Rectal smooth muscle tissue (tissue), 1 donor: ENCODE measurements at regions not wholly inside any gene's neighbourhood (a gene's known extent, or its start where the extent isn't known, plus 50 kb on each side); places are given as distances from the start of the nearest gene placed in this dataset.

ENCODE experiments used
- H3K27ac ChIP-seq: one replicate; pipeline ENCODE4 v1.7.0; 2013; ENCODE audit warnings: low read depth, low read length, inconsistent platforms
- H3K27me3 ChIP-seq: one replicate; pipeline ENCODE4 v1.7.0; 2013; ENCODE audit warnings: low read length; ENCODE audit not compliant: control insufficient read depth, insufficient read depth
- H3K36me3 ChIP-seq: one replicate; pipeline ENCODE4 v1.7.0; 2013; ENCODE audit warnings: low read length; ENCODE audit not compliant: control insufficient read depth, insufficient read depth
- H3K4me1 ChIP-seq: one replicate; pipeline ENCODE4 v1.7.0; 2013; ENCODE audit warnings: low read length; ENCODE audit not compliant: control insufficient read depth, insufficient read depth
- H3K4me3 ChIP-seq: one replicate; pipeline ENCODE4 v1.7.0; 2013; ENCODE audit warnings: low read length
- H3K9ac ChIP-seq: one replicate; pipeline ENCODE4 v1.7.0; 2013; ENCODE audit warnings: low read length

- H3K36me3 ChIP-seq = no peaks in the 10 kb centered on the region
- H3K27me3 ChIP-seq = no peaks in the 10 kb centered on the region
- H3K9ac ChIP-seq = no peak overlapping the region
- no peak overlapping the region for H3K4me3 ChIP-seq
- H3K27ac ChIP-seq = no peak overlapping the region
- H3K4me1 ChIP-seq = peaks cover 9% of the 10 kb centered on the region
Observed at GRCh38 chr2:42108852-42109251, 60.3 kb upstream of the EML4 start.

- Histone ChIP-seq H3K27me3 (no peaks in the 10 kb centered on the region), H3K4me3 (no peak overlapping the region), H3K36me3 (no peaks in the 10 kb centered on the region), H3K4me1 (peaks cover 9% of the 10 kb centered on the region), H3K27ac (no peak overlapping the region), H3K9ac (no peak overlapping the region)
Observed at GRCh38 chr2:42109959-42110640, 59.1 kb upstream of the EML4 start.

GRCh38 chr2:42110641-42111322 lies 58.4 kb upstream of the EML4 start:
- no peaks in the 10 kb centered on the region for H3K27me3 ChIP-seq
- peaks cover 9% of the 10 kb centered on the region for H3K4me1 ChIP-seq
- H3K36me3 ChIP-seq = no peaks in the 10 kb centered on the region
- H3K4me3 ChIP-seq = no peak overlapping the region
- no peak overlapping the region for H3K9ac ChIP-seq
- no peak overlapping the region for H3K27ac ChIP-seq

- Histone ChIP-seq H3K27ac (no peak overlapping the region), H3K4me3 (no peak overlapping the region), H3K27me3 (no peaks in the 10 kb centered on the region), H3K9ac (no peak overlapping the region), H3K36me3 (no peaks in the 10 kb centered on the region), H3K4me1 (peaks cover 13% of the 10 kb centered on the region)
Observed at GRCh38 chr2:42112418-42112817, 56.7 kb upstream of the EML4 start.

GRCh38 chr2:42113452-42113851 lies 55.7 kb upstream of the EML4 start:
- H3K9ac ChIP-seq = no peak overlapping the region
- H3K27me3 ChIP-seq = no peaks in the 10 kb centered on the region
- H3K36me3 ChIP-seq = no peaks in the 10 kb centered on the region
- H3K4me1 ChIP-seq = peaks cover 18% of the 10 kb centered on the region
- no peak overlapping the region for H3K4me3 ChIP-seq
- no peak overlapping the region for H3K27ac ChIP-seq

- Histone ChIP-seq H3K9ac (no peak overlapping the region), H3K4me1 (peaks cover 18% of the 10 kb centered on the region), H3K4me3 (no peak overlapping the region), H3K27ac (no peak overlapping the region), H3K36me3 (no peaks in the 10 kb centered on the region), H3K27me3 (no peaks in the 10 kb centered on the region)
Observed at GRCh38 chr2:42114091-42114490, 55.1 kb upstream of the EML4 start.

GRCh38 chr2:42115588-42115987 lies 53.6 kb upstream of the EML4 start:
- H3K27ac ChIP-seq = no peak overlapping the region
- peaks cover 14% of the 10 kb centered on the region for H3K4me1 ChIP-seq
- H3K36me3 ChIP-seq = no peaks in the 10 kb centered on the region
- no peak overlapping the region for H3K9ac ChIP-seq
- no peak overlapping the region for H3K4me3 ChIP-seq
- H3K27me3 ChIP-seq = no peaks in the 10 kb centered on the region

GRCh38 chr2:42116195-42117181 lies 52.7 kb upstream of the EML4 start:
- Histone ChIP-seq H3K4me3 (no peak overlapping the region), H3K36me3 (no peaks in the 10 kb centered on the region), H3K4me1 (peaks cover 9% of the 10 kb centered on the region), H3K27ac (no peak overlapping the region), H3K9ac (no peak overlapping the region), H3K27me3 (no peaks in the 10 kb centered on the region)

- Histone ChIP-seq H3K36me3 (no peaks in the 10 kb centered on the region), H3K4me3 (no peak overlapping the region), H3K27ac (no peak overlapping the region), H3K27me3 (no peaks in the 10 kb centered on the region), H3K9ac (no peak overlapping the region), H3K4me1 (peaks cover 9% of the 10 kb centered on the region)
Observed at GRCh38 chr2:42117182-42117579, 52.0 kb upstream of the EML4 start.

- no peak overlapping the region for H3K27ac ChIP-seq
- H3K4me1 ChIP-seq = peaks cover 9% of the 10 kb centered on the region
Observed at GRCh38 chr2:42117923-42118753, 51.0 kb upstream of the EML4 start.

GRCh38 chr2:42118754-42119569 lies 50.2 kb upstream of the EML4 start:
- H3K4me1 ChIP-seq = peaks cover 9% of the 10 kb centered on the region
- no peak overlapping the region for H3K9ac ChIP-seq
- no peak overlapping the region for H3K4me3 ChIP-seq
- H3K27me3 ChIP-seq = no peaks in the 10 kb centered on the region
- H3K27ac ChIP-seq = no peak overlapping the region
- no peaks in the 10 kb centered on the region for H3K36me3 ChIP-seq

More at GRCh38 chr2:42117923-42118753, 51.0 kb upstream of the EML4 start:
- Histone ChIP-seq H3K27me3 (no peaks in the 10 kb centered on the region), H3K9ac (no peak overlapping the region), H3K4me3 (peak overlapping the region; percentile 21), H3K36me3 (no peaks in the 10 kb centered on the region)
